Left ventricle myocardium inferior (tissue), 1 donor: ENCODE measurements at regions not wholly inside any gene's neighbourhood (a gene's known extent, or its start where the extent isn't known, plus 50 kb on each side); places are given as distances from the start of the nearest gene placed in this dataset.

Source experiments
- DNase-seq: peaks from one replicate; pipeline ENCODE4 v3.0.0-alpha.2; 2020
- H3K27ac ChIP-seq: fragments of 200-600 bp; replicated peaks from 2 replicates; pipeline ENCODE4 v1.8.0; 2021
- H3K27me3 ChIP-seq: fragments of 200-600 bp; 2 replicates; pipeline ENCODE4 v1.8.0; 2021; ENCODE audit warnings: low read depth
- H3K36me3 ChIP-seq: fragments of 200-600 bp; 2 replicates; pipeline ENCODE4 v1.8.0; 2021
- H3K4me1 ChIP-seq: fragments of 200-600 bp; 2 replicates; pipeline ENCODE4 v1.8.0; 2021
- H3K4me3 ChIP-seq: fragments of 200-600 bp; 2 replicates; pipeline ENCODE4 v1.8.0; 2021; ENCODE audit warnings: mild to moderate bottlenecking, moderate library complexity
- H3K9me3 ChIP-seq: fragments of 200-600 bp; replicated peaks from 2 replicates; pipeline ENCODE4 v1.8.0; 2021
- intact Hi-C: fragments of 100-400 bp; cut with micrococcal nuclease; formaldehyde crosslinking; loops from one replicate; pipeline ENCODE4 v1.11.0; 2022
- TF ChIP-seq, protein P1 (sequence below): fragments of 200-600 bp; IDR thresholded peaks from 2 replicates; pipeline ENCODE4 v1.8.0; 2021; ENCODE audit warnings: antibody characterized with exemption, mild to moderate bottlenecking, borderline replicate concordance
- donor health status: DM: no; HTN: yes; CAD: no; lungs with severe emphysema.

DNA sequence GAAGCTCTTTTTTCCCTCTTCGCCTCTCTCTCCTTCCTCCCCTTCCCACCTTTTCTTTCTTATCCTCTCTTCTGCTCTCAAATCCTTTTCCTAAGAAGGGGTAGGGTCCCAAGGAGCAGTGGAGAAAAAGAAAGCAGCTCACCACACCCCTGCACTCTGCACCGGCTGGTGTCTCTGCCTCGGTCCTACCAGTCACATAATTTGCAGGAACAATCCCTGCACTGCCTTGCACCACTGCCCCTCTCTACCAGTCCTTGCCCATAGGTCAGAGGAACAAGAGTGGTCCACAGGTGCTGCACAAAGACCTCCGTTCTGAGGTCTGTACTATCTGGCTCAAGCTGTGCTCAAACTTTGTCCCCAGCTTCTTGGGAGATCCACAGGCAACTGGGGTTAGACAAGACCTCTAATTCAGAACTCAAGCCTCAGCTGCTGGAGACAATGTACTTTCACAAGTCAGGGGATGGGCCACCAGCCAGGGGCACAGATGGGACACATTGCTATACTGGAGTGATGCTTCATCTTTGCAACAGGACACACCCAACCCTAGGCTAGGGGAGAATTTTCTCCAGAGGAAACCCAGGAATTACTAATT lies 125.4 kb upstream of the ZNF507 start:
- Histone ChIP-seq H3K4me1 (peaks cover 9% of the 10 kb centered on the region), H3K9me3 (no peaks in the 10 kb centered on the region), H3K36me3 (no peaks in the 10 kb centered on the region), H3K4me3 (no peak overlapping the region), H3K27me3 (peaks cover 81% of the 10 kb centered on the region), H3K27ac (no peak overlapping the region)
- intact Hi-C loops: no loop called here
- TF ChIP-seq, protein P1, sequence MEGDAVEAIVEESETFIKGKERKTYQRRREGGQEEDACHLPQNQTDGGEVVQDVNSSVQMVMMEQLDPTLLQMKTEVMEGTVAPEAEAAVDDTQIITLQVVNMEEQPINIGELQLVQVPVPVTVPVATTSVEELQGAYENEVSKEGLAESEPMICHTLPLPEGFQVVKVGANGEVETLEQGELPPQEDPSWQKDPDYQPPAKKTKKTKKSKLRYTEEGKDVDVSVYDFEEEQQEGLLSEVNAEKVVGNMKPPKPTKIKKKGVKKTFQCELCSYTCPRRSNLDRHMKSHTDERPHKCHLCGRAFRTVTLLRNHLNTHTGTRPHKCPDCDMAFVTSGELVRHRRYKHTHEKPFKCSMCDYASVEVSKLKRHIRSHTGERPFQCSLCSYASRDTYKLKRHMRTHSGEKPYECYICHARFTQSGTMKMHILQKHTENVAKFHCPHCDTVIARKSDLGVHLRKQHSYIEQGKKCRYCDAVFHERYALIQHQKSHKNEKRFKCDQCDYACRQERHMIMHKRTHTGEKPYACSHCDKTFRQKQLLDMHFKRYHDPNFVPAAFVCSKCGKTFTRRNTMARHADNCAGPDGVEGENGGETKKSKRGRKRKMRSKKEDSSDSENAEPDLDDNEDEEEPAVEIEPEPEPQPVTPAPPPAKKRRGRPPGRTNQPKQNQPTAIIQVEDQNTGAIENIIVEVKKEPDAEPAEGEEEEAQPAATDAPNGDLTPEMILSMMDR: no peak
- no peak for DNase-seq

DNA sequence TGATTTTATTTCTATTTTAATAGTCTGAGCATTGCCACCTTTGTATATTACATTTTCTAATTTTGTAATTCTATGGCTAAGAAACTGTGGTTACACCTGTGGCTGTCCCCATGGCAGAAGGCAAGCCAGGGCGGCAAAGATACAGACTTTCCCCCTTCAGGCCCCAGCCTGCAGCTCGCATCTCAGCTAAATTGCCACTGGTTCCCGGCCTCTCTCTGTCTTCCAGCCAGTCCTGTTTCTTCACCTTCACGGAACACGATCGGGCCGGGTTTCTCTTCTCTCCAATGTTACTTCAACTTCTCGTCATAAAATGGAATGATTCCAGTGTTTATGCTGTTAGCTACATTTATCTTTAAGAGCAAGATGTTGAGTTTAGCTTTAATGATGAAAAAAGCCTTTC lies 124.5 kb upstream of the ZNF507 start:
- TF ChIP-seq, protein P1: no peak
- Histone ChIP-seq H3K4me1 (peaks cover 9% of the 10 kb centered on the region), H3K27me3 (peaks cover 88% of the 10 kb centered on the region), H3K27ac (no peak overlapping the region), H3K4me3 (no peak overlapping the region), H3K36me3 (no peaks in the 10 kb centered on the region), H3K9me3 (no peaks in the 10 kb centered on the region)
- no peak for DNase-seq
- intact Hi-C loops: no loop called here

DNA sequence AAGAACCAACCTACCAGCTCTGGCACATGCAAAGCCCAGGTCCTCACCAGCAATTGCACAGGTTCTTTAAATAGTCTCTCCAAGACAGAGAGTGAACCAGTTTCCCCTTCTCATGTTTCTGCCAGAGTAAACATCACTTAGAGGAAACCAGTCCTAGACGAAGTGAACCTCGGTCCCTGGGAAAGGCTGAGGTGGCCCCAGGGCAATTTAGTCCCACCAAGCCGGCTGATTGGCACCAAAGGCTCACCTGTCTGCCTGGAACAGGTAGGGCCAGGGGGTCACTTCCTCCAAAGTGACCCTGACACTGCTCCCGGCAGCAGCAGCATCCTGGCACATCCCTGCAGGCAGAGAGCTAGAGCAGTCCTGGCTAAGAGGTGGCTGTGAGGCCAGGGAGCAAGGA lies 122.9 kb upstream of the ZNF507 start:
- no peak overlapping the region for H3K27ac ChIP-seq
- no peaks in the 10 kb centered on the region for H3K36me3 ChIP-seq
- intact Hi-C loops: no loop called here
- TF ChIP-seq, protein P1: no peak
- H3K9me3 ChIP-seq: no peaks in the 10 kb centered on the region
- H3K4me3 ChIP-seq: no peak overlapping the region
- no peak for DNase-seq
- H3K27me3 ChIP-seq: peaks cover 89% of the 10 kb centered on the region
- H3K4me1 ChIP-seq: peaks cover 9% of the 10 kb centered on the region

DNA sequence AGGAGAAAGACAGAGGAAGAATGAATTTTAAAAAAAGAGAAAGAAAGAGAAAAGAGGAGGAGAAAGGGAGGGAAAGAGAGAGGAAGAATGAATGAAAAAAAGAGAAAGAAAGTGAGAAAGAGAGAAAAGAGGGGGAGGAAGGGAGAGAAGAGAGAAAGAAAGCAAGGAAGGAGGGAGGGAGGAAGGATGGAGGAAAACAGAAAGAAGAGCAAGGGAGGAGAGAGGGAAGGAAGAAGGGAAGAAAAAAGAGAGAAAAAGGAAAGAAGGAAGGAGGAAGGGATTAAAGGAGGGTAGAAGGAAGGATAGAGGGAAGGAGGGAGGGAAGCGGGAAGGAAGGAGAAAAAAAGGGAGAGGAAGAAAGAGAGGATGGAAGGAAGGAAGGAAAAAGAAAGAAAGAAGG lies 122.3 kb upstream of the ZNF507 start:
- intact Hi-C loops: no loop called here

DNA sequence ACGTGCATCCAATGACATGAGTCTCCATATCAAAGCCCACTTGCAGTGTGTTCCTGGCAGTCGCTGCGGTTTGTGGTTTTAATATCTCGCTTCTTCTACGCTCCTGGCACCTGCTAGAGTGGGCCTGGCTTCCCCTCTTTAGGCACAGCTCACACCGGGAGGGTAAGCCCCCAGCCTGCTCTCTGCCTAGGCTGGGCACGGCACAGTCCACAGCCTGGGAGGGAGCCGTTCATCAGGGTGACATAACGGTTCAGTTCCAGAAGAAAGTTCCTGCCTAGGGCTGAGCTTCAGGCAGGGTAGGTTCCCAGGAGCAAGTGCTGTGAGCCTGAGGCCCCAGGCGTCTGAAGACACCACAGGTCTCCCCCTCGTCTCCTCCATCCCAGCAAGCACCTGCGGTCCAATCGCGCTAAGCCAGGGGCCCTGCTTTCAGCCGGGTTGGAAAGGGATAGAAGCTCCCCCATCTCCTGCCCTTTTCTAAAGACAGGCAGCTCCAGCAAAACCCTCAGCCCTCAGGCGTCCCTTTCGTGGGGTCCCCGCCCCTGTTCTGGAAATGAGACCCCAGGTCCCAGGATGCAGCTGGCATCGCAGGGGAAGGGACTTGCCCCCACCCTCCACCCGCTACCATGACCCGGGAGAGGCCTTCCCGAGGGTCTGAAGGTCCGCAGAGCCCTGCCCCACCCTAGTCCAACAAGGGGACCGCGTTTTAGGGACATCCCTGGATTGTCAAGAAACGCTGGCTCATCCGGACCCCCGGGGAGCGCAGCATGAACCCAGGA lies 121.6 kb upstream of the ZNF507 start:
- H3K4me3 ChIP-seq: peak overlapping the region; percentile 55
- H3K27ac ChIP-seq: no peak overlapping the region
- TF ChIP-seq, protein P1: no peak
- H3K9me3 ChIP-seq: no peaks in the 10 kb centered on the region
- intact Hi-C loops: no loop called here
- H3K36me3 ChIP-seq: no peaks in the 10 kb centered on the region
- peaks cover 93% of the 10 kb centered on the region for H3K27me3 ChIP-seq
- DNase-seq: no peak
- peaks cover 9% of the 10 kb centered on the region for H3K4me1 ChIP-seq

More for the DNA sequence above, 122.3 kb upstream of the ZNF507 start:
- peaks cover 89% of the 10 kb centered on the region for H3K27me3 ChIP-seq
- H3K27ac ChIP-seq: no peak overlapping the region
- no peak overlapping the region for H3K4me3 ChIP-seq
- H3K4me1 ChIP-seq: peaks cover 9% of the 10 kb centered on the region
- TF ChIP-seq, protein P1: no peak
- H3K9me3 ChIP-seq: no peaks in the 10 kb centered on the region
- no peak for DNase-seq
- H3K36me3 ChIP-seq: no peaks in the 10 kb centered on the region
